Coronary artery (tissue), 2 donors: ENCODE measurements at regions not wholly inside any gene's neighbourhood (a gene's known extent, or its start where the extent isn't known, plus 50 kb on each side); places are given as distances from the start of the nearest gene placed in this dataset.
A peak's percentile ranks its signal among the peaks of the same experiment; 100 is the strongest.

Source experiments
- DNase-seq: peaks from one replicate; pipeline ENCODE4 v3.0.0-alpha.2; 2017; ENCODE audit warnings: low spot score
- H3K27ac ChIP-seq, 2 donors: fragments of 200-600 bp; sonication (generic); one replicate each; pipeline ENCODE4 v1.5.1; 2016 to 2019
- H3K4me3 ChIP-seq: fragments of 200-600 bp; sonication (generic); 2 replicates; pipeline ENCODE4 v1.5.1; 2016; ENCODE audit warnings: mild to moderate bottlenecking, moderate library complexity
- CTCF ChIP-seq: fragments of 200-600 bp; sonication (generic); IDR thresholded peaks from one replicate; pipeline ENCODE4 v1.5.1; 2019; ENCODE audit warnings: antibody characterized with exemption

GRCh38 chr2:3116371-3116770 lies 261.2 kb downstream of the EIPR1 start:
- TF ChIP-seq CTCF, result no peak
- H3K27ac ChIP-seq, result no peak overlapping the region
- no peak overlapping the region for H3K4me3 ChIP-seq
- no peak for DNase-seq

- Histone ChIP-seq H3K27ac (no peak overlapping the region), H3K4me3 (no peak overlapping the region)
- no peak for DNase-seq
- TF ChIP-seq CTCF, result no peak
Observed at GRCh38 chr2:3115301-3116042, 262.1 kb downstream of the EIPR1 start.

- peak; percentile 63 for DNase-seq
- no peak overlapping the region for H3K4me3 ChIP-seq
- H3K27ac ChIP-seq, result no peak overlapping the region
- no peak for TF ChIP-seq CTCF
Observed at GRCh38 chr2:3114406-3115185, 263.0 kb downstream of the EIPR1 start.

- no peak for TF ChIP-seq CTCF
Observed at GRCh38 chr2:3113769-3114168, 263.8 kb downstream of the EIPR1 start.

GRCh38 chr2:3113122-3113521 lies 264.5 kb downstream of the EIPR1 start:
- TF ChIP-seq CTCF, result no peak
- DNase-seq, result peak; percentile 22

More at GRCh38 chr2:3113769-3114168, 263.8 kb downstream of the EIPR1 start:
- Histone ChIP-seq H3K4me3 (no peak overlapping the region), H3K27ac (no peak overlapping the region)
- DNase-seq, result peak; percentile 38

GRCh38 chr2:3112553-3112952 lies 265.1 kb downstream of the EIPR1 start:
- Histone ChIP-seq H3K27ac (no peak overlapping the region), H3K4me3 (no peak overlapping the region)
- TF ChIP-seq CTCF, result no peak
- DNase-seq, result peak; percentile 28

More at GRCh38 chr2:3113122-3113521, 264.5 kb downstream of the EIPR1 start:
- H3K4me3 ChIP-seq, result no peak overlapping the region
- H3K27ac ChIP-seq, result no peak overlapping the region
